Prostate gland (tissue), 2 donors: ENCODE measurements at regions not wholly inside any gene's neighbourhood (a gene's known extent, or its start where the extent isn't known, plus 50 kb on each side); places are given as distances from the start of the nearest gene placed in this dataset.

Experiments
- DNase-seq: peaks from one replicate; pipeline ENCODE4 v3.0.0-alpha.2; 2019; ENCODE audit warnings: low spot score
- H3K27ac ChIP-seq, 2 donors: fragments of 200-600 bp; sonication (generic); 2 replicates each; pipeline ENCODE4 v1.5.1; 2017 to 2019
- H3K27me3 ChIP-seq: fragments of 200-600 bp; sonication (generic); replicated peaks from 2 replicates; pipeline ENCODE4 v1.5.1; 2019; ENCODE audit not compliant: insufficient read depth
- H3K36me3 ChIP-seq, 2 donors: fragments of 200-600 bp; sonication (generic); 1 replicate in 1 of 2; 2 replicates in 1 of 2; pipeline versions ENCODE4 v1.5.1 to v1.8.1; 2017 to 2019
- H3K4me1 ChIP-seq: fragments of 200-600 bp; sonication (generic); replicated peaks from 2 replicates; pipeline ENCODE4 v1.5.1; 2019
- H3K4me3 ChIP-seq, 2 donors: fragments of 200-600 bp; sonication (generic); 2 replicates each; pipeline ENCODE4 v1.5.1; 2017 to 2019
- H3K9me3 ChIP-seq: fragments of 200-600 bp; sonication (generic); 2 replicates; pipeline ENCODE4 v1.5.1; 2017
- POLR2A ChIP-seq: fragments of 450-650 bp; IDR thresholded peaks from one replicate; pipeline ENCODE4 v1.6.1; 2016; ENCODE audit warnings: antibody characterized with exemption, mild to moderate bottlenecking
- POLR2AphosphoS5 ChIP-seq: sonication (generic); formaldehyde crosslinking; IDR thresholded peaks from one replicate; pipeline ENCODE4 v1.6.1; 2017; ENCODE audit warnings: antibody characterized with exemption
- WGBS: methylation state at CpG from one replicate; pipeline ENCODE4 v1.1.5; 2018; 5-methylcytosine and 5-hydroxymethylcytosine counted together
- intact Hi-C: fragments of 100-400 bp; cut with DNase I; formaldehyde crosslinking; loops from one replicate; pipeline ENCODE4 v1.14.2; 2022
- TF ChIP-seq, protein P1 (sequence below), 4 experiments: fragments of 200-600 bp in 2 of 4; fragments of 450-650 bp in 2 of 4; sonication (generic) in 2 of 4; IDR thresholded peaks; 1 replicate in 3 of 4; 2 replicates in 1 of 4; pipeline ENCODE4 v1.5.1; 2016 to 2019; ENCODE audit warnings: antibody characterized with exemption in 4 of 4, mild to moderate bottlenecking in 2 of 4, moderate library complexity in 2 of 4

DNA sequence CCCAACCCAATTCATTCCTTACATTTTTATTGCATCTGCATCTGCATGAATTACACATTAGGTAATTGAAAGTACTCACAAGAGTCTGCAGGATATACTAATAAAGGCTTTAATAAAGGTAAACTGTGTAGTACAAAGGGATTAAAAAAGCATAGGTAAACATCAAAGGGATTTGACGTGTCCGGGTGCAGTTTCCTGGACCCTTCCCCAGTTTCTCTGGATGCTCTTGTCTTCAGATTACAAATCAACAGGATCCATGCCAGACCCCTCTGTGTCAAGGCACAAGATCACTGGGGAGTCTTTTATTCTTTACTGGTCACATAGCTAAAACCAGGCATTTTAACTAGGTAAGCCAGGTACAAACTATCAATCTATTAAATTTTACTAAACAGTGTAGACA, 177.2 kb upstream of the TYRP1 start:
- TF ChIP-seq POLR2A (no peak), POLR2AphosphoS5 (no peak)
- TF ChIP-seq, protein P1, sequence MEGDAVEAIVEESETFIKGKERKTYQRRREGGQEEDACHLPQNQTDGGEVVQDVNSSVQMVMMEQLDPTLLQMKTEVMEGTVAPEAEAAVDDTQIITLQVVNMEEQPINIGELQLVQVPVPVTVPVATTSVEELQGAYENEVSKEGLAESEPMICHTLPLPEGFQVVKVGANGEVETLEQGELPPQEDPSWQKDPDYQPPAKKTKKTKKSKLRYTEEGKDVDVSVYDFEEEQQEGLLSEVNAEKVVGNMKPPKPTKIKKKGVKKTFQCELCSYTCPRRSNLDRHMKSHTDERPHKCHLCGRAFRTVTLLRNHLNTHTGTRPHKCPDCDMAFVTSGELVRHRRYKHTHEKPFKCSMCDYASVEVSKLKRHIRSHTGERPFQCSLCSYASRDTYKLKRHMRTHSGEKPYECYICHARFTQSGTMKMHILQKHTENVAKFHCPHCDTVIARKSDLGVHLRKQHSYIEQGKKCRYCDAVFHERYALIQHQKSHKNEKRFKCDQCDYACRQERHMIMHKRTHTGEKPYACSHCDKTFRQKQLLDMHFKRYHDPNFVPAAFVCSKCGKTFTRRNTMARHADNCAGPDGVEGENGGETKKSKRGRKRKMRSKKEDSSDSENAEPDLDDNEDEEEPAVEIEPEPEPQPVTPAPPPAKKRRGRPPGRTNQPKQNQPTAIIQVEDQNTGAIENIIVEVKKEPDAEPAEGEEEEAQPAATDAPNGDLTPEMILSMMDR (IDR thresholded peaks at IDR 0.05), result no peak
- Histone ChIP-seq H3K4me3 (no peak overlapping the region), H3K9me3 (no peaks in the 10 kb centered on the region), H3K36me3 (no peaks in the 10 kb centered on the region), H3K4me1 (no peaks in the 10 kb centered on the region), H3K27me3 (no peaks in the 10 kb centered on the region), H3K27ac (no peak overlapping the region)
- no peak for DNase-seq
- intact Hi-C loops, result no loop called here
- whole genome bisulfite sequencing, result 33% methylated on average over 2 of the region's 2 CpGs

- no peak overlapping the region for H3K4me3 ChIP-seq
- no peak for DNase-seq
- no peaks in the 10 kb centered on the region for H3K9me3 ChIP-seq
- no peaks in the 10 kb centered on the region for H3K4me1 ChIP-seq
- no peaks in the 10 kb centered on the region for H3K27me3 ChIP-seq
- TF ChIP-seq, protein P1 (IDR thresholded peaks at IDR 0.05), result no peak
- no peaks in the 10 kb centered on the region for H3K36me3 ChIP-seq
- no peak overlapping the region for H3K27ac ChIP-seq
- intact Hi-C loops, result no loop called here
Measured at GRCh38 chr9:12516573-12516972, 176.6 kb upstream of the TYRP1 start.

DNA sequence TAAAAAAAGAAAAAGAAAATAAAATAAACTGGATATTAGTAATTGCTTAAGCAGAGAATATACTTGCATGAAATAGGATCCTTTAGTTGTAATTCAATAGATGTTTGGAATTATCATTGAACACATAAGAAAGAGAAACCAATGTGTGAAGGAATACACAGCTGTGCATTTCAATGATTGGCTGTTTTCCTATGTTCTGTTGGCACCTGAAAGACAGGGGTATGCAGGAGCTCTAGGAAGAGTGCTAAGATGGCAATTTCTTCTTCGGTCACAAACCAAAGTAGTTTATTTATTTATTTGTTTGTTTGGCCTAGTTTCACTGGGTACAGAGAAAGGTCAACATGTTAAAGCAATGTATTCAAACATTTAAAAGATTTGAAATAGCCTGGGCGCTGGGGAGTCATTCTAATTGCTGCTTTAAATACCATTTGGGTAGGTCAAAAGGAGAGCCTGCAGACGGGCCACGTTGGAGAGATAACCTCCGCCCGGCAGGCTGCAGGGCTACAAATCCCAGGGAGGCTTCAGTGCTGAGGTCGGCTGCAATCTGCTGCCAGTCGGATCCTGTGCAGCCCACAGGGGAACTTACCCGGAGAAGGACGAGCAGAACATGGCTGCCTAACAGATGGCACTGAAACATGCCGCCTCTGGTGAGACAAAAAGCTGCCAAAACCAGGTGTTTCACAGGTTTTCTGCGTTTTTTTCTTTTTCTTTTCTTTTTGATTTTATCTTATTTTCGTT, 154.2 kb upstream of the TYRP1 start:
- DNase-seq, result no peak
- no peaks in the 10 kb centered on the region for H3K36me3 ChIP-seq
- no peaks in the 10 kb centered on the region for H3K9me3 ChIP-seq
- WGBS, result 75% methylated on average over 13 of the region's 13 CpGs
- H3K4me3 ChIP-seq, result no peak overlapping the region
- TF ChIP-seq POLR2AphosphoS5 (no peak), POLR2A (no peak)
- TF ChIP-seq, protein P1 (IDR thresholded peaks at IDR 0.05), result no peak
- intact Hi-C loops, result no loop called here
- no peaks in the 10 kb centered on the region for H3K27me3 ChIP-seq
- no peak overlapping the region for H3K27ac ChIP-seq
- H3K4me1 ChIP-seq, result no peaks in the 10 kb centered on the region

DNA sequence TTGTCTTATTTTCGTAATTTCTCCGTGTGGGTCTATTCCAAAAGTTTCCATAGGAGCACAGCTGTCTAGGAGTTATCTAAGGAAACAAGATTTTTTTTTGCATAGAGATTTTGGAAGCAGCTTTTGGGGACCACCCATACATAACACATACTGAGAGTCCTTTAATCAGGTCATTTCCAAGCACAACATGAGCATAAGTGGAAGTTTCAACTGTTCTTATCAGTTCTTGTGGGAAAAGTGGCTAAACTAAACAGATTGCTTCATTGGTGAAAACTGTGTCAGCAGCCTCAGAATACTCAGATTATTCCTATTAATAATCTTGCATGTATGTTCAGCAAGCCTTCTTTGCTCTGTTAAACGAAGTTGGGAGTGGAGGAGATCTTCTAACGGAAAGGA, 153.6 kb upstream of the TYRP1 start:
- no peak overlapping the region for H3K27ac ChIP-seq
- H3K36me3 ChIP-seq, result no peaks in the 10 kb centered on the region
- H3K9me3 ChIP-seq, result no peaks in the 10 kb centered on the region
- WGBS, result 75% methylated on average over 4 of the region's 4 CpGs
- no peak overlapping the region for H3K4me3 ChIP-seq
- H3K4me1 ChIP-seq, result no peaks in the 10 kb centered on the region
- DNase-seq, result no peak
- TF ChIP-seq, protein P1 (IDR thresholded peaks at IDR 0.05), result no peak
- TF ChIP-seq POLR2A, result no peak
- TF ChIP-seq POLR2AphosphoS5, result no peak
- intact Hi-C loops, result no loop called here
- no peaks in the 10 kb centered on the region for H3K27me3 ChIP-seq

DNA sequence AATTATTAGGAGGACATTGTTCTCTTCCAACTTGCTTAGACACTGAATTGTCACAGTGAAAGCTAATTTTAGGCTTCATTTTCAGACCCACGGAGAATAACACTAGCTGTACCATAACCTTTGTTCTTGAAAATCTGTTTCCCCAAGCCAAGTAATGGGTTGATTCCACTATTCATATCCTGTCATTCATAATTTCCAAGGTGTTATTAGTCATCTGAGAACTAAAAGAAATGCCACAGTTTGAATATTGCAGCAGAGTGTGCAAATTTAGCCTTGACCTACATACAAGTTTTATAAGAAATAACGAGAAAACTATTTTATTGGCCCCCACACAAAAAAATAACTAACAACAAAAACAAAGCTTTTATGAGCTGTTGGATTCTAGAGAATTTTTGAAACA, 148.5 kb upstream of the TYRP1 start:
- Histone ChIP-seq H3K9me3 (no peaks in the 10 kb centered on the region), H3K36me3 (no peaks in the 10 kb centered on the region), H3K4me3 (no peak overlapping the region), H3K27ac (no peak overlapping the region), H3K27me3 (no peaks in the 10 kb centered on the region), H3K4me1 (no peaks in the 10 kb centered on the region)
- TF ChIP-seq POLR2AphosphoS5, result no peak
- TF ChIP-seq POLR2A, result no peak
- TF ChIP-seq, protein P1 (IDR thresholded peaks at IDR 0.05), result no peak
- no peak for DNase-seq
- 31% methylated on average over 2 of the region's 2 CpGs for WGBS
- intact Hi-C loops, result no loop called here
